AG09309 (cell line): ENCODE measurements at regions not wholly inside any gene's neighbourhood (a gene's known extent, or its start where the extent isn't known, plus 50 kb on each side); places are given as distances from the start of the nearest gene placed in this dataset.
"Not testable (repeated sequence)": the region's sequence is repeated elsewhere in the genome, so short reads cannot be mapped to it uniquely, and the experiment has no call there.

Source experiments
- DNase-seq: peaks from one replicate; pipeline ENCODE4 v3.0.0-alpha.2; 2010; ENCODE audit warnings: low read depth
- H3K4me3 ChIP-seq: 2 replicates; pipeline ENCODE4 v1.5.1; 2011; ENCODE audit warnings: mild to moderate bottlenecking, low read depth, low read length, moderate library complexity; ENCODE audit not compliant: control insufficient read depth
- TF ChIP-seq, protein P1 (sequence below): IDR thresholded peaks from 2 replicates; pipeline ENCODE4 v1.5.1; 2011; ENCODE audit warnings: mild to moderate bottlenecking, low read depth, low read length, inconsistent platforms; ENCODE audit not compliant: insufficient read depth, control insufficient read depth; ENCODE audit errors: missing control alignments

DNA sequence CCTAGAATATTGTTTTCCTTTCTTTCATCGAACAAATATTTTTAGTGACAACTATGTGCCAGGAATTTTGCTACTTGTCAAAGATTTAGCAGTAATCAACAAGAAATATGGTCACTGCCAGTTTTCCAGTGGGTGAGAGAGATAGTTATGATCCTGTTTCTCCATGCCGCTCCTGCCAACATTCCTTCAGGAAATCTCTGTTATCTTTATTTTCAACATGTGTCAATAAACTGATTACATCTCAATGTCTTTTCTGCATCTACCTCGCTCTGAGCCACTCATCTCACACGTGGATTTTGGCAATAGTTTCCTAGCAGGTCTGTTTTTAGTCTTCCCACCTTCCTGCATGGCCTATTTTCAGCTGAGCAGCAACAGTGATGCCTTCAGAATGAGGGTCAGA lies 650.0 kb upstream of the STXBP6 start:
- no peak overlapping the region for H3K4me3 ChIP-seq
- DNase-seq, result no peak
- TF ChIP-seq, protein P1, sequence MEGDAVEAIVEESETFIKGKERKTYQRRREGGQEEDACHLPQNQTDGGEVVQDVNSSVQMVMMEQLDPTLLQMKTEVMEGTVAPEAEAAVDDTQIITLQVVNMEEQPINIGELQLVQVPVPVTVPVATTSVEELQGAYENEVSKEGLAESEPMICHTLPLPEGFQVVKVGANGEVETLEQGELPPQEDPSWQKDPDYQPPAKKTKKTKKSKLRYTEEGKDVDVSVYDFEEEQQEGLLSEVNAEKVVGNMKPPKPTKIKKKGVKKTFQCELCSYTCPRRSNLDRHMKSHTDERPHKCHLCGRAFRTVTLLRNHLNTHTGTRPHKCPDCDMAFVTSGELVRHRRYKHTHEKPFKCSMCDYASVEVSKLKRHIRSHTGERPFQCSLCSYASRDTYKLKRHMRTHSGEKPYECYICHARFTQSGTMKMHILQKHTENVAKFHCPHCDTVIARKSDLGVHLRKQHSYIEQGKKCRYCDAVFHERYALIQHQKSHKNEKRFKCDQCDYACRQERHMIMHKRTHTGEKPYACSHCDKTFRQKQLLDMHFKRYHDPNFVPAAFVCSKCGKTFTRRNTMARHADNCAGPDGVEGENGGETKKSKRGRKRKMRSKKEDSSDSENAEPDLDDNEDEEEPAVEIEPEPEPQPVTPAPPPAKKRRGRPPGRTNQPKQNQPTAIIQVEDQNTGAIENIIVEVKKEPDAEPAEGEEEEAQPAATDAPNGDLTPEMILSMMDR, result no peak

GRCh38 chr14:25698111-25698510 lies 648.2 kb upstream of the STXBP6 start:
- TF ChIP-seq, protein P1, result no peak
- no peak for DNase-seq
- H3K4me3 ChIP-seq, result no peak overlapping the region

DNA sequence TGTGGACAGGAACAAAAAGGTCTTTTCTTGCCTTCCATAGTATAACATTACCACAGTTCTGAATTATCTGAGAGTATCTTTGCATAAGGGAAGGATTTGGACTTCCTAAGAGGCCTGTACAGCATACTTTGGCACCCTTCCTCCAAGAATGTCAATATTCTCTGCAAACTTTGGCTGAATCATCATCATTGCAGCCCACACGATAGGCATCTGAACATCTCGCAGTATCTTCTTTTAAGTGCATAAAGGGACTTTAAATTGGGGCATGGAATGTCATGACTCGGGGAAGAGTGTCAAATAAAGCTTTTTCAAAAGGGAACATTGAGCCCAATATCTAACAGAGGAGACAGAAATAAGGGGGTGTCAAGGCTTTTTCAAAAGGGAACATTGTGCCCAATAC lies 646.2 kb upstream of the STXBP6 start:
- TF ChIP-seq, protein P1, result no peak
- no peak for DNase-seq
- no peak overlapping the region for H3K4me3 ChIP-seq

DNA sequence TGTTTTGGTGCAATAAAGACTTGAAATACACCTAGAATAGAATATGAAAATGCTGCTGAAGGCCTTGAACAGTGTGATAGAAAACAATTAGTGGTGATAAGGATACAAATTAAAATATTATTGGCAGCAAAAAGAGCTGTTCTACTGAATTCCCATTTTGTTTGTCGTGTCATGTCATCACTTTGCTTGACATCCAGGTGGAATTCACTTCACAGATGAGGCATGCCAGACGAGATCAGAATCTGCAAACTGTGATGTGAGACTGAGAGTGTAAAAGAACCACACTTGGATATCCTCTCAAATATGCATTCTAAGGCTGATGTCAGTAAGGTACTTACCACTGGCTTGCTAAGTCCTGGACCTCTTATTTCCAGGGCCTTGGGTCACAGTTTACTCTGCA lies 635.1 kb upstream of the STXBP6 start:
- DNase-seq, result no peak
- TF ChIP-seq, protein P1, result no peak
- H3K4me3 ChIP-seq, result no peak overlapping the region

- no peak overlapping the region for H3K4me3 ChIP-seq
- TF ChIP-seq, protein P1, result no peak
- no peak for DNase-seq
Measured at GRCh38 chr14:25680934-25681333, 631.0 kb upstream of the STXBP6 start.

DNA sequence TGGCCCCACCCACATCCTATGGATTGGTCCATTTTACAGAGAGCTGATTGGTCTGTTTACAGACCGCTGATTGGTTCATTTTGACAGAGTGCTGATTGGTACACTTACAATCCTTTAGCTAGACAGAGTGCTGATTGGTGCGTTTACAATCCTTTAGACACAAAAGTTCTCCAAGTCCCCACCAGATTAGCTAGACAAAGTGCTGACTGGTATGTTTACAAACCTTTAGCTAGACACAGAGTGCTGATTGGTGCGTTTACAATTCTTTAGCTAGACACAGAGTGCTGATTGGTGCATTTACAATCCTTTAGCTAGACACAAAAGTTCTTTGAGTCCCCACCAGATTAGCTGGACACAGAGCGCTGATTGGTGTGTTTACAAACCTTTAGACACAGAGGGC lies 630.6 kb upstream of the STXBP6 start:
- not testable (repeated sequence) for H3K4me3 ChIP-seq, DNase-seq

DNA sequence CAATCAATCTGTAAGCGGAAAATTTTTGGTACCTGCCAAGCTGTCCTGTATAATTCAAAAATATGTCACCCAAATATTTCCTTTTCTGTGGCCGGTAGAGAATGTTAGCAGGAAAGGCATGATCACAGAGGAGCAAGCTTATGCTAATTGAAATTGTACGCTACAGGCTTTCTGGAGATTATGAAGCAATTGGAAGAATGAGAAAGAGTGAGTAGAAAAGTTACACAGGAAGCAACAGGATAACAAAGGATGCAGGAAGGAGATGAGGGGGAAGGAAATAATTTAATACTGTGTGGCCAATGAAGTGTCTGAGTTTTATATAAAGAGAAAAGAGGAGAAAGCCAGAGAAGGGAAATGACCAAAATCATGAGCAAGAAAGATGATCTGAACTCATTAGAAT lies 627.2 kb upstream of the STXBP6 start:
- H3K4me3 ChIP-seq, result no peak overlapping the region
- no peak for DNase-seq
- TF ChIP-seq, protein P1, result no peak
